Pancreas (tissue), 10 donors: ENCODE measurements at regions not wholly inside any gene's neighbourhood (a gene's known extent, or its start where the extent isn't known, plus 50 kb on each side); places are given as distances from the start of the nearest gene placed in this dataset.

Source experiments
- ATAC-seq, 4 donors: fragments of 200-7000 bp; cut with Tn5 transposase; one replicate each; pipeline versions ENCODE4 v1.8.0 to v1.9.1; 2020; ENCODE audit warnings: mild to moderate bottlenecking in 4 of 4, moderate library complexity in 4 of 4
- DNase-seq, 6 donors: peaks; one replicate each; pipeline ENCODE4 v3.0.0-alpha.2; 2020
- FAIRE-seq: peaks from 2 replicates; lab custom pipeline; 2012; peaks lifted over from hg19 to GRCh38; lab: Jason Lieb, UNC
- H3K27ac ChIP-seq, 4 donors: fragments of 200-600 bp; sonication (generic); 1 replicate in 3 of 4; 2 replicates in 1 of 4; pipeline versions ENCODE4 v1.5.0 to v1.8.0; 2020
- H3K27me3 ChIP-seq, 4 donors: fragments of 200-600 bp; one replicate each; pipeline ENCODE4 v1.8.0; 2021
- H3K36me3 ChIP-seq, 3 donors: fragments of 200-600 bp; sonication (generic) in 1 of 3; one replicate each; pipeline versions ENCODE4 v1.5.0 to v1.8.0; 2020 to 2021
- H3K4me1 ChIP-seq, 3 donors: fragments of 200-600 bp; one replicate each; pipeline ENCODE4 v1.8.0; 2021
- H3K4me3 ChIP-seq, 4 donors: fragments of 200-600 bp; sonication (generic) in 2 of 4; one replicate each; pipeline versions ENCODE4 v1.5.0 to v1.8.0; 2020 to 2021
- H3K9me3 ChIP-seq, 4 donors: fragments of 200-600 bp; one replicate each; pipeline ENCODE4 v1.8.0; 2021
- WGBS, 2 donors: extraction: QIAGEN DNeasy Blood & Tissue Kit; methylation state at CpG; one replicate each; pipeline ENCODE4 v1.1.7; 2013; 5-methylcytosine and 5-hydroxymethylcytosine counted together
- intact Hi-C, 3 donors: fragments of 100-400 bp; cut with DNase I; formaldehyde crosslinking; loops; one replicate each; pipeline versions ENCODE4 v1.11.1 to v1.14.2; 2022
- TF ChIP-seq, protein P1 (sequence below), 4 donors: fragments of 200-600 bp; sonication (generic) in 3 of 4; IDR thresholded peaks; one replicate each; pipeline versions ENCODE4 v1.5.0 to v1.8.0; 2021; ENCODE audit warnings: antibody characterized with exemption in 4 of 4
- donor health status: healthy with polysubstance abuse.
- donor health status: DM: no; HTN: no; CAD: no; lungs with moderate emphysema.
- donor health status: DM: no; HTN: no; CAD: no.
- donor health status: control.
- donor health status: control.
- donor health status: Bipolar disorder and iron deficiency.
- donor health status: DM: yes; HTN: yes; CAD: no.
- donor health status: DM: no; HTN: no; CAD: no.
- donor health status: DM: no; HTN: no; CAD: no.
- donor health status: DM: yes; HTN: yes; CAD: no.

- TF ChIP-seq, protein P1, sequence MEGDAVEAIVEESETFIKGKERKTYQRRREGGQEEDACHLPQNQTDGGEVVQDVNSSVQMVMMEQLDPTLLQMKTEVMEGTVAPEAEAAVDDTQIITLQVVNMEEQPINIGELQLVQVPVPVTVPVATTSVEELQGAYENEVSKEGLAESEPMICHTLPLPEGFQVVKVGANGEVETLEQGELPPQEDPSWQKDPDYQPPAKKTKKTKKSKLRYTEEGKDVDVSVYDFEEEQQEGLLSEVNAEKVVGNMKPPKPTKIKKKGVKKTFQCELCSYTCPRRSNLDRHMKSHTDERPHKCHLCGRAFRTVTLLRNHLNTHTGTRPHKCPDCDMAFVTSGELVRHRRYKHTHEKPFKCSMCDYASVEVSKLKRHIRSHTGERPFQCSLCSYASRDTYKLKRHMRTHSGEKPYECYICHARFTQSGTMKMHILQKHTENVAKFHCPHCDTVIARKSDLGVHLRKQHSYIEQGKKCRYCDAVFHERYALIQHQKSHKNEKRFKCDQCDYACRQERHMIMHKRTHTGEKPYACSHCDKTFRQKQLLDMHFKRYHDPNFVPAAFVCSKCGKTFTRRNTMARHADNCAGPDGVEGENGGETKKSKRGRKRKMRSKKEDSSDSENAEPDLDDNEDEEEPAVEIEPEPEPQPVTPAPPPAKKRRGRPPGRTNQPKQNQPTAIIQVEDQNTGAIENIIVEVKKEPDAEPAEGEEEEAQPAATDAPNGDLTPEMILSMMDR (IDR thresholded peaks at IDR 0.05) = no peak
- FAIRE-seq = peak; percentile 57
- H3K4me3 ChIP-seq = no peak overlapping the region
- H3K27me3 ChIP-seq = no peaks in the 10 kb centered on the region
- peak in 4 of 6 donors; percentile 50 to 72 (median 68) for DNase-seq
- intact Hi-C loops = no loop called here
- H3K27ac ChIP-seq = peak overlapping the region; percentile 76 to 93 (median 83)
- ATAC-seq = peak; percentile 82 to 89 (median 87)
- 8 to 14% methylated on average over 6 of the region's 6 CpGs for WGBS, 2 donors
- no peaks in the 10 kb centered on the region for H3K36me3 ChIP-seq
- H3K9me3 ChIP-seq = no peaks in the 10 kb centered on the region
- H3K4me1 ChIP-seq = peaks cover 44 to 65% (median 52%) of the 10 kb centered on the region in 3 donors
These were observed 63.2 kb upstream of the BMP2 start for GRCh38 chr20:6704132-6704861.

- no peak for FAIRE-seq
- Histone ChIP-seq H3K27ac (peak overlapping the region; percentile 4 to 93 (median 80)), H3K36me3 (no peaks in the 10 kb centered on the region), H3K4me1 (peaks cover 40 to 59% (median 45%) of the 10 kb centered on the region in 3 donors), H3K9me3 (no peaks in the 10 kb centered on the region), H3K4me3 (no peak overlapping the region), H3K27me3 (no peaks in the 10 kb centered on the region)
- intact Hi-C loops = no loop called here
- peak; percentile 7 to 25 (median 11) for ATAC-seq
- DNase-seq = no peak
- TF ChIP-seq, protein P1 (IDR thresholded peaks at IDR 0.05) = no peak
These were observed 63.8 kb upstream of the BMP2 start for GRCh38 chr20:6703656-6704055.

GRCh38 chr20:6703047-6703446, 64.4 kb upstream of the BMP2 start:
- Histone ChIP-seq H3K4me3 (no peak overlapping the region), H3K36me3 (no peaks in the 10 kb centered on the region), H3K9me3 (no peaks in the 10 kb centered on the region), H3K4me1 (peaks cover 35 to 54% (median 40%) of the 10 kb centered on the region in 3 donors), H3K27me3 (no peaks in the 10 kb centered on the region), H3K27ac (peak overlapping the region; percentile 4 to 93 (median 80))
- TF ChIP-seq, protein P1 (IDR thresholded peaks at IDR 0.05) = no peak
- DNase-seq (no peak), FAIRE-seq (no peak), ATAC-seq (no peak)
- 52 to 53% methylated on average over 3 of the region's 3 CpGs for WGBS, 2 donors
- intact Hi-C loops = no loop called here

DNA sequence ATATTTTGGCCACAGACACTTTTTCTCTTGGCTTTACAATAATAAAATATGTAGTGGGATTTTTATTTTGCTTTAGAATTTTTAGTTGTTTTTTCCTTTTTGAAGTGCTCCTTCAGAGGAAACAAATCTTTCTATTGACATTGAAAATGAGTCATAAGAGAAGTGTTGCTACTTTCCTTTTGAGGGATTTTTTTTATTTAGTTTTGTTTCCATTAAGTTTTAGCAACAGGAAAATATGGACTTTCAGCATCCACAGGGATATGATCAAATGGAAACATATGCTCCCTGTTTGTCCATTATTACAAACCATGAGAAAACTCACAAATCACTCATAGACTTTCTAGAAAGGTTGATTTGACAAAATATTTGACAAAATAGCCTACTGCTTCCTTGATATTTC, 65.3 kb upstream of the BMP2 start:
- Histone ChIP-seq H3K27me3 (no peaks in the 10 kb centered on the region), H3K4me1 (peaks cover 34 to 45% (median 35%) of the 10 kb centered on the region in 3 donors), H3K27ac (peak overlapping the region in 2 of 4 donors; percentile 85 to 93), H3K36me3 (no peaks in the 10 kb centered on the region), H3K4me3 (no peak overlapping the region), H3K9me3 (no peaks in the 10 kb centered on the region)
- TF ChIP-seq, protein P1 (IDR thresholded peaks at IDR 0.05) = no peak
- ATAC-seq (peak in 1 of 4 donors; percentile 10), DNase-seq (no peak), FAIRE-seq (no peak)
- intact Hi-C loops = no loop called here
